Ovary (tissue), 7 donors: ENCODE measurements at regions not wholly inside any gene's neighbourhood (a gene's known extent, or its start where the extent isn't known, plus 50 kb on each side); places are given as distances from the start of the nearest gene placed in this dataset.

Experiments
- DNase-seq, 5 donors: peaks; one replicate each; pipeline ENCODE4 v3.0.0-alpha.2; 2019 to 2020
- H3K27ac ChIP-seq, 2 donors: fragments of 200-600 bp; one replicate each; pipeline versions ENCODE4 v1.5.1 to v1.8.0; 2019 to 2022
- H3K27me3 ChIP-seq: fragments of 200-600 bp; one replicate; pipeline ENCODE4 v1.8.0; 2022
- H3K36me3 ChIP-seq: fragments of 200-600 bp; sonication (generic); one replicate; pipeline ENCODE4 v1.5.1; 2019
- H3K4me1 ChIP-seq: one replicate; pipeline ENCODE4 v1.8.1; 2013; ENCODE audit warnings: mild to moderate bottlenecking, moderate library complexity; ENCODE audit not compliant: insufficient read depth
- H3K4me3 ChIP-seq: fragments of 200-600 bp; sonication (generic); one replicate; pipeline ENCODE4 v1.5.1; 2017
- H3K9me3 ChIP-seq, 2 donors: fragments of 200-600 bp in 1 of 2; sonication (generic) in 1 of 2; one replicate each; pipeline versions ENCODE4 v1.5.1 to v1.8.1; 2013 to 2019; ENCODE audit warnings: mild to moderate bottlenecking in 1 of 2, moderate library complexity in 1 of 2
- CTCF ChIP-seq, 3 donors: fragments of 450-650 bp in 2 of 3; fragments of 200-600 bp in 1 of 3; IDR thresholded peaks; one replicate each; pipeline versions ENCODE4 v1.5.1 to v1.8.0; 2016 to 2022; ENCODE audit warnings: antibody characterized with exemption in 3 of 3, mild to moderate bottlenecking in 1 of 3
- EP300 ChIP-seq: sonication (generic); formaldehyde crosslinking; IDR thresholded peaks from one replicate; pipeline ENCODE4 v1.6.1; 2017; ENCODE audit warnings: antibody characterized with exemption
- POLR2A ChIP-seq: fragments of 450-650 bp; IDR thresholded peaks from one replicate; pipeline ENCODE4 v1.6.1; 2017; ENCODE audit warnings: antibody characterized with exemption, mild to moderate bottlenecking, moderate library complexity
- WGBS, 3 donors: extraction: QIAGEN DNeasy Blood & Tissue Kit in 1 of 3; methylation state at CpG; one replicate each; pipeline versions ENCODE4 v1.1.5 to v1.1.7; 2013 to 2017; 5-methylcytosine and 5-hydroxymethylcytosine counted together
- intact Hi-C, 4 donors: fragments of 100-400 bp; cut with DNase I; formaldehyde crosslinking; loops; one replicate each; pipeline versions ENCODE4 v1.11.0 to v1.15.1; 2022 to 2023
- donor health status: DM: no; HTN: no; CAD: no; lungs with moderate emphysema.
- donor health status: DM: no; HTN: no; CAD: no.
- donor health status: Bipolar disorder and iron deficiency.
- donor health status: DM: no; HTN: no; CAD: no.
- donor health status: DM: yes; HTN: yes; CAD: no.

- H3K36me3 ChIP-seq, result no peaks in the 10 kb centered on the region
- 37 to 58% (median 58%) methylated on average over 2 of the region's 2 CpGs for WGBS, 3 donors
- no peaks in the 10 kb centered on the region for H3K9me3 ChIP-seq
- intact Hi-C loops, result no loop called here
- TF ChIP-seq CTCF (IDR thresholded peaks at IDR 0.05) (no peak), POLR2A (no peak), EP300 (no peak)
- no peaks in the 10 kb centered on the region for H3K27me3 ChIP-seq
- H3K27ac ChIP-seq, result no peak overlapping the region
- H3K4me1 ChIP-seq, result no peaks in the 10 kb centered on the region
- DNase-seq, result no peak
- no peak overlapping the region for H3K4me3 ChIP-seq
Measured at GRCh38 chr3:117252208-117252607, 542.6 kb downstream of the TUSC7 start.

- no peaks in the 10 kb centered on the region for H3K4me1 ChIP-seq
- intact Hi-C loops, result no loop called here
Measured at GRCh38 chr3:117252651-117253050, 543.1 kb downstream of the TUSC7 start.

GRCh38 chr3:117253636-117254035, 544.1 kb downstream of the TUSC7 start:
- Histone ChIP-seq H3K4me1 (no peaks in the 10 kb centered on the region), H3K27ac (no peak overlapping the region), H3K27me3 (no peaks in the 10 kb centered on the region), H3K9me3 (no peaks in the 10 kb centered on the region), H3K4me3 (no peak overlapping the region), H3K36me3 (no peaks in the 10 kb centered on the region)
- WGBS, 3 donors, result 90 to 100% (median 94%) methylated on average over 2 of the region's 2 CpGs
- TF ChIP-seq CTCF (IDR thresholded peaks at IDR 0.05) (no peak), EP300 (no peak), POLR2A (no peak)
- intact Hi-C loops, result no loop called here
- DNase-seq, result no peak

More at GRCh38 chr3:117252651-117253050, 543.1 kb downstream of the TUSC7 start:
- H3K27me3 ChIP-seq, result no peaks in the 10 kb centered on the region
- H3K27ac ChIP-seq, result no peak overlapping the region
- H3K4me3 ChIP-seq, result no peak overlapping the region
- H3K36me3 ChIP-seq, result no peaks in the 10 kb centered on the region
- H3K9me3 ChIP-seq, result no peaks in the 10 kb centered on the region
- no peak for TF ChIP-seq EP300
- no peak for TF ChIP-seq POLR2A
- TF ChIP-seq CTCF (IDR thresholded peaks at IDR 0.05), result no peak
- DNase-seq, result no peak

- whole genome bisulfite sequencing, 3 donors, result 78 to 81% (median 80%) methylated on average over 3 of the region's 3 CpGs
- H3K4me3 ChIP-seq, result no peak overlapping the region
- intact Hi-C loops, result no loop called here
- no peaks in the 10 kb centered on the region for H3K36me3 ChIP-seq
- no peaks in the 10 kb centered on the region for H3K4me1 ChIP-seq
- TF ChIP-seq POLR2A, result no peak
- no peak for TF ChIP-seq EP300
- DNase-seq, result no peak
- no peaks in the 10 kb centered on the region for H3K9me3 ChIP-seq
- no peaks in the 10 kb centered on the region for H3K27me3 ChIP-seq
- no peak overlapping the region for H3K27ac ChIP-seq
Measured at GRCh38 chr3:117254985-117255384, 545.4 kb downstream of the TUSC7 start.

GRCh38 chr3:117255736-117256135, 546.2 kb downstream of the TUSC7 start:
- no peaks in the 10 kb centered on the region for H3K4me1 ChIP-seq
- H3K27ac ChIP-seq, result no peak overlapping the region
- DNase-seq, result no peak
- intact Hi-C loops, result no loop called here
- 40 to 83% (median 55%) methylated on average over 1 of the region's 1 CpG for WGBS, 3 donors
- H3K9me3 ChIP-seq, result no peaks in the 10 kb centered on the region
- H3K27me3 ChIP-seq, result no peaks in the 10 kb centered on the region
- TF ChIP-seq CTCF (IDR thresholded peaks at IDR 0.05) (no peak), EP300 (no peak), POLR2A (no peak)
- H3K4me3 ChIP-seq, result no peak overlapping the region
- H3K36me3 ChIP-seq, result no peaks in the 10 kb centered on the region
